GM19463 (cell line): ENCODE measurements at regions not wholly inside any gene's neighbourhood (a gene's known extent, or its start where the extent isn't known, plus 50 kb on each side); places are given as distances from the start of the nearest gene placed in this dataset.
"Not testable (repeated sequence)": the region's sequence is repeated elsewhere in the genome, so short reads cannot be mapped to it uniquely, and the experiment has no call there.

Experiments used
- ATAC-seq: cut with Tn5 transposase; IDR thresholded peaks from one replicate; pipeline ENCODE4 v1.9.1; 2021; ENCODE audit warnings: mild to moderate bottlenecking, moderate library complexity; ENCODE audit not compliant: unreplicated experiment

DNA sequence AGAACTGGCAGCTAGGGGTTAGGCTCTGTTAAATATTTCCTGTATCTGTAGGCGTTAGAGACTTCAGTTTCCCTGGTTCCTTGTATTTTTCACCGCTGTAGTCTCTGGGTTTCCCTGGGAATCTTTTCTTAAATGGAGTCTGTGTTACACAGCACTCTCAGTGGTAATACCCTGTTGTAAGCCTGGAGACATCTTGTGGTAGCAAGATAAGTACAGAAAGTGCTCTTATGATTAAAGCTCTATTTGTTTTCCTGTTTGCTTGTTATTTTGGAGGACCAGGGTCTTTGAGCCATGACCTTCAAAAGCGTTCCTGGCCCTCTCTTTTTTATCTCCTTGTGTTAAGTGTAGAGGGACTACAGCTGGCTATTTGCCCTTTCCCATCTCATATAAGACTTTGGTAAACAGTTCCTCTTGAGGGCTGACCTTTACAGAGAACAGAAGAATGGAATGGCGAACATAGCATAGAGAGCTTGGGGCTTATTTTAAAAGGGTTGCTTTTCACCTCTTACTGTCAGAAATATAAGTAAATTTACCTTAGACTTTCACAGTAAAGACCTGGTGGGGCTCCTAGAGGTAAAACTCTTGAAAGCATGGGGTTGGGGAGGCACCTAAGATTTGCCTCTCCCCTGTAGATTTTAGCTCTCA is 782.5 kb downstream of the FAT4 start:
- ATAC-seq: no peak

DNA sequence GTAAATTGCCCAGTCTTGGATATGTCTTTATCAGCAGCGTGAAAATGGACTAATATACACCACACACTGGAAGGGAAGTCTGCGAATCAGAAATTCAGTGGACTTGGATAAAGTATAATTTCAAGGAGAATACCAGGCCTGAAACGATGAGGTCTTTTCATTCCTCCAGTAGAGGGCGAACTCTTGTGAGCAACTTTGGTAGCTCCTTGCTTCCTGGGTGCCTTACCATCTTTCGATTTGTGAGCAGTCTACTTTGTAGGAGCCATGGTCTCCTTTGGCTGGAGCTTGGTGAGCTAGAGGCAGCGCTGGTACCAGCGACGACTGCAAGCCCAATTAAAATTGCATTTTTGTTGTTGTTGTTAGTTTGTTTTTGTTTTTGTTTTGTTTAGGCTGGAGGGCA is 791.9 kb downstream of the FAT4 start:
- ATAC-seq: no peak

DNA sequence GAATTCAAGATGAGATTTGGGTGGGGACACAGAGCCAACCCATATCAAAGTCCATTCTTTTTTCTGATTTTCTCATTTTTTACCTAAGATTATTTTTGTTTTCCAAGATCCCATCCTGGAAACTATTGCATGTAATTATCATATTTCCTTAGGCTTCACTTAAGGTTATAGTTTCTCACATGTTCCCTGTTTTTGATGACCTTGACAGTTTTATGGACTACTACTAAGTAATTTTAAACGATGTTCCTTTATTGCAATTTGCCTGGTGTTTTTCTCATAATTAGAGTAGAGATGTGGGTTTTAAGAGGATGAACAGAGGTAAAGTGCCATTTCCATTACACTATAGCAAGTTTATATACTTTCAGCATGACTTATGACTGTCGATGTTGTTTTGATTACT is 795.1 kb downstream of the FAT4 start:
- ATAC-seq: no peak

DNA sequence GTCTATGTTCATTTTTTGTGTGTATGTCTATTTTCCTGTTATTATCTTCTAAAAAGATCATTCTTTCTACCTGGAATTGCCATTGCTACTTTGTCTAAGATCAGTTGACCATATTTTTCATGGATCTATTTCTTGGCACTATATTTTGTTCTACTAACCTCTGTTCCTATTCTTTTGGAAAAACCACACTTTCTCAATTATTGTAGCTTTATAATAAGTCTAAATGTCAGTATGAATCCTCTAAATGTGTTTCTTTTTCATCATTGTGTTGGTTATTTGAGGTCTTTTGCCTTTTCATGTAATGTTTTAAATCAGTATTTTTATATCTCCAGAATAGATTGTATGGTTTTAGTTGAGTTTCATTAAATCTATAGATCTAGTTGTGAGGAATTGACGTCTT is 798.3 kb downstream of the FAT4 start:
- ATAC-seq: no peak

DNA sequence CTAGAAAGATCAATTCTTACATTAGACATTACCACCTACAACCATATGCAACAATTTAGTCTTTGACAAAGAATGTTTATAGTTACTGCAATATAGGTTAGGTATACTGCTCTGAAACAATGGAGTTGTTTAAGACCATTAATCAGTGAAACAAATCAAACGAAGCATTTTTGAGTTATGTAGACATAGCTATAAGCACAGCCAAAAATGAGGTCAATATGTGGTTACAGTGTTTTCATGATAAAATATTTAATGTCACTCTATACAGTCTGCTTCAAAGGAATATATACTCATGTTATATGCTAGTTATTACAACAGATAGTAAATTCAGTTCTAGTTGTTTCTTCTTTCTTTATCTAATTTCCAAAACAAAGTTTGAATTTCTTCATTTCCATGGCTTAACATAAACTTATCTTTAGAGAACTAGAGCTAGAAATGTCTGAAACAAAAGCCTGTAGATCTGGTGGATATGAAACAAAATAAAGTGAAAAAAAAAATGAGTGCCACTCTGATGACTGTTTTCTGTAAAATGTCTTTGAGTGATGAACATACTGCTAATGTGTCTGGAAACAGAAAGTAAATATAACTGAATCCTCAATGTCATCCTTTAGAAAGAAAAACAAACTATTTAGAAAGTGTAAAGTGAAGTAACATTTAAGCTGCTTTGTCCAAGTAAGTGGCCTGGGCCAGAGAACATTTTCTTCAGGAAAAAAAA is 809.0 kb downstream of the FAT4 start:
- no peak for ATAC-seq

DNA sequence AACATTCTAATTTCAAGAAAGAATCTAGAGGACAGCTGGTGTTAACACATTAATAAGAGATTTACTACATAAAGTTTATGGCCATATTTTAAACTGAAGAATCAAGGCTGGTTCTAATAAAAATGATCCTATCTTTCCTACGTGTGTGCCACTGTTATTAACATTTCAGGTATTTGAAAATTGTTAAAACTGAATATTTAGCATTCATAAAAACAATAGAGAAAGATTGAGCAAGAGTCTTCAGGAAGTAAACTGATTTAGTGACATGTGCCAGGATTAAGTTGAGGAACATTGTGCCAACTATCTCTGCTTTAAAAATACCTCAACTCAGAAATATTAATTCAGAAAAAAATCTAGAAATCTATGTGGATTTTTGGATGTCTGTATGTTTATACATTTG is 810.1 kb downstream of the FAT4 start:
- no peak for ATAC-seq

DNA sequence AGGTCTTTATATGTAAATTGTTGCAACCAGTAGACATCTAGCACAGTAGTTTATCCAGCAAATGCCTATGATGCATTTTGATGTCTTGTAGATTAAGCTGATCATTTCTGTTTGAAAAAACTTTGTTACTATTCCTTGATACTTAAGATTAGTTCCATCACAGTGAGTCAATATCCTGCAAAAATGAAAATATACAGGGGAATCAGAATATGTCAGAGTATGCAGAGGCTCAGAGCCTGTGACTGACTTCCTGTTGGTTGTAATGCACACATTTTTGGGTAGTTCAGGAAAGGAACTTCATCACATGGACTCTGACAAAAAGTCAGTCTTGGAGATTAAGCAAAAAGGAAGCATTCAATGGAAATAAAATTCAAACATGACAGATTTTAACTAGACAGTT is 815.5 kb downstream of the FAT4 start:
- no peak for ATAC-seq

DNA sequence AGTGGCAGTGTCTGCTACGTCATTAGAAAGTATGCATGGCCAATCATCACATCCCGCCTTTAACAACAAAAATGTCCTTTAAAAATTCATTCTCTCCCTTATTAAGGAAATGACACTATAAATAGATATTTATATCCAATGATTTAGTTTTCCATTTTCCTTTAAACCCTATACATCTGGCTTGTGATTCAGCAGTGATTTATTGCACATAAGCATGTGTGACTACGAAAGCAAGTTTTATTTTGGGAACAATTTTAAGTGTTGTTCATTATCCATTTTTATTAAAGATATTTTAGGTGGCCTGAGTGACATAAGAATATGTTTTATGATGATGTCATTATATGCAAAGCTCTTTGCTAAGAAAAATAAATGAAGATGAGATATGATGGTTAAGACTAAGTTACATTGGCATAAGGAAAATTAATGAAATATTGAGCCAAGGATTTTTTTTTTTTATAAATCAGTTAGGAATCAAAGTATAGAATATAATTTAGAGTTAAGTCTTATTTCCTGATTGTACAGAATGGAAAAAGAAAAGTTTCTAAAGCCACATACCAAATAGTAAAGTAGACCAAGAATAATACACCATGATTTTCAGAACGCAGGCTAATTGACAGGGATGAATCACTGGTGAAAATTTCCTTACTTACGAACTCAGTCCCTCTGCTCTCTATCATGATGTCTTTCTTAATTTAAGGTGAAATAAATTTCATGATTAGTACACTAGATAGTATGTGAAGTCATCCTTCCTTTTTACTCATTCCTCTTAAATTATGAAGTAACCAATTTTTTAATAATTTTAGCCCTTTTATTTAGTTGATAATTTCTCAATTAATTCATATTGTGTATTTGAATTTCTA is 822.4 kb downstream of the FAT4 start:
- ATAC-seq: no peak

DNA sequence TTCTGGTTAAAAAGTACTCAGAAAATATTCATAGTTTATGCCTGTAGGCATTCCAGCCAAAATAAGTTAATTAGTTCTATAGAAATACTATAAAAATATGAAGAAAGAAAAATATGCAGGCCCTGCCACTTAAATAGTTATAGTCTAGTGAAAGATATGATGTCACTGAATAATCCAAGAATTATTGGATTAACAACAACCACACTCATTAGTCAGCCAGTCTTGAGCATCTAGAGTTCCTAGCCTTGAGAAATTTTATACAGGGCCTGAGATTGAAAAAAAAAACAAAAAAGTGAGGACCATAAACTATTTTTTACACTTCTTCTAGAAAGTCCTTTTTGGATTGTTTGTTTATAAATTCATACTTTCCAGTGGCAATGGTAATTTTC is 823.0 kb downstream of the FAT4 start:
- ATAC-seq: no peak

DNA sequence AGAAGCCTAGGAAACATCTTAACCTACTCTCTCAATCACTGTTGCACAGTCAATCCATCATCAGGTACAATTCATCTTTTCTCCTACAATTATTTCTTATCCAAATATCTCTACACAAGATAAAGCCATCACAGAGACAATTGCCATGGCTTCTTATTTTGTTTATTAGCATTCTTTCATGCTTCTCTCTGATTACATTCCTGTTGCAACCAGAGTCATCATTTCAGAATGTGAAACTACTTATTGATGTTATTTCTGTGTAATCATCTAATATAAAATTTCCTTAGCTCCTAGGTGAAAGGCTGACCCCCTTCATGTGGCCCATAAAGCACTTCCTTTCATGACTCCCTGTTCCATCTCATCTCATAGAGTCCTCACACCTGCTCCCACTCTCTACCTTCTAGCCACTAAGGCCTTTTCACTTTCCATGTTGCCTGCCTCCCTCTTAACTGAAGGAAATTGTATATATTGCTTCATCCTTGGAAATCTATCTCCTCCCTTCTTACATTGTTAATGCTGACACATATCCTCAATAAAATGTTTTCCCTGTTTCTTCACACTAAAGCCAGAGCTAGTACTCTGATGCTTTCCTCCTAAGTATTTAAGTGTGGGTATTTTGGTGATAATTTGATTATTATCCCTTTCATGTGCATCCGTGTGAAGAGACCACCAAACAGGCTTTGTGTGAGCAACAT is 829.9 kb downstream of the FAT4 start:
- no peak for ATAC-seq

DNA sequence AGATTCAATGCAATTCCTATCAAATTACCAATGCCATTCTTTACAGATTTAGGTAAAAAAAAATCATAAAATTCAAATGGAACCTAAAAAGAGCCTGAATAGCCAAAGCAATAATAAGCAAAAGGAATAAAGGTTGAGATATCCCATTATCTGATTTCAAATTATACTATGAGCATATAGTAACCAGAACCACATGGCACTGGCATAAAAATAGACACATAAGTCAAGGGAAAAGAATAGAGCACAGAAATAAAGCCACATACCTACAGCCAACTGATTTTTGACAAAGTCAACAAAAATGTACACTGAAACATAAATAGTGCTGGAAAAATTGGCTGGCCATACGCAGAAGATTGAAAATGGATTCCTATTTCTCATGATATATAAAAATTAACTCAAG is 853.7 kb downstream of the FAT4 start:
- ATAC-seq: no peak

DNA sequence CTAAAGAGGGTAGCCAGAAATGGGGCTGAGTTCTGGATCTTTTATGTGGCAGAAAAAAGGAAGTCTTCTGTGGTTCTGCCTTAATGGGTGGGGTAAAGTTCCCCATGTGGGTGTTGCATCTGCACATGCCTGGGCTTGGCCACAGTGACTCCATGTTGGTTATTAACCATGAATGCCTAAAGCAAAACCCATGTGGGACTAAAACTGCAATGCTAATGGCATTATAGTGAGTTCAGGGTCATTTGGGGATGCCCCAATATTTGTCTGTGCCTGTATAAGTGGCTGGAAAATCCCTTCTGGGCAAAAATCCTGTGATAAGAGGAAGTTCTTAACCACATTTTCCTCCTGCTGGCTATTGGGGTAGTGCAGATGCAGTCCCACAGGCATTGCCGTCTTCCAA is 857.4 kb downstream of the FAT4 start:
- peak; percentile 79 for ATAC-seq

DNA sequence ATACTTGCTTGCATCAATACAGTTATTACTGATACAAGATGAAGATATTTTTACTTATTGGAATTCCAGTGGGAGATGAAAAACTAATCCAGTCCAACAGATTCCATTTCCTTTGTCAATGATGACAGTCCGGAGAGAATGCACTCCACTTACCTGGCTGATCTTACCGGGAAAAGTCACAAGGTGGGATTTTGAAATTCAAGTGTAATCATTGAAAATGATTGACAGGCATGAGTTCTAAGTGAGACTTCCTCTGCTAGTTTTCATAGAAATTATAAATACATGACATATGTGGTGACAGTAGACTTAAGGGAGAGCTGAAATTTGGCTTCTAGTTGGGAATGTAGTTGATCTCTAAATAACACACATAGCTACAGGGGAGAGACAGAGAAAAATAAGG is 859.9 kb downstream of the FAT4 start:
- ATAC-seq: no peak

DNA sequence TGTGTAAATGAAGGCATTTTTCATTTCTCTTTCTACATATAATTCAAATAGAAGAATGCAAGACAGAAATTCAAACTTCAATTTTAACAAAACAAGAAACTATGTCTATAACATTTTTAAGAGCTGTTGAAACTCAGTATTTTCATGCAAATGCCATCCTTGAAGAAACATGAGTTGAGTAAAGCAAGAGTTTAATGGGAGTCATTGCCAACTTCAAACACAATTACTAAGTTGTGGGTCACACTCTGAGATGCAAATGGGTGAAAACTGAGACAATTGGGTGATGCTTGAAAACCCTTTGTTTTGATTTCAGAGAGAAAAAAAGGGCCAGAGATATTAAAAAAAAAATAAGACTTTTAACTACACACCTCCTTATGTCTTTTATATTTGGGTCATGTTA is 865.9 kb downstream of the FAT4 start:
- no peak for ATAC-seq

DNA sequence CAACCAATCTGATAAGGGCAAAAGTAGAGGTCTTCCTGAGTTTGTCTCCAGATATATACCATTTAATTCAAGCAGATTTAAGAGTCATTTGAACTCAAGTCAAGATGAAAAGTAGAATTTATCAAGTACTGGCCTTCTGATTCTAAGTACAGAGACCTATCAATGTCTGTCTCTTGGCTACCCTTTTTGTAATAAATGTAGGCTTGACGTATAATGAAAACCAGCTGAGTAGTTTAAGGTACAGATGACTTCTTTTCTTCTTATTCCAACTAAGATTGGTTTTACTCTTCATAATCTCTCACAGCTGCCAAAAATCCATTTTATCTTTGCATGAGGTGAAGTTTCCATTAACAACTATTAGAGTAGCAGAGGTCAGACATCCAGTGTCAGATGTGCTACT is 867.6 kb downstream of the FAT4 start:
- ATAC-seq: no peak

DNA sequence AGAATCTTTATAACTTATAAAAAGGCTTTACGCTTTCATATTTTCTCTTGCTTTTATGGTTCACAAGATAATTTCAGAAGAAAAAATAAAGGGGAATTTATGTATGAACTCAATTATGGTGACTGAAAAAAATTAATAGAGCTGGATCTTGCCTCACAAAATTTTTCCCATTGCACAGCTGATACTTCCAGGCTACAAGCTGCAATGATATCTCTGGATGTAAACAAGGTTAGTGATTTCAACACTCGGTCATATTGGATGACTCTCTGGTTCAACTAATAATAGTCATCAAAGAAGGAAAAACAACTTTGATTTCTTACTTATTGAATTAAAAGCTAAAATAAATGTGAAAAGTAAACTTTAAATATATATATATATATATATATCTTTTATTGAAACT is 868.0 kb downstream of the FAT4 start:
- no peak for ATAC-seq

DNA sequence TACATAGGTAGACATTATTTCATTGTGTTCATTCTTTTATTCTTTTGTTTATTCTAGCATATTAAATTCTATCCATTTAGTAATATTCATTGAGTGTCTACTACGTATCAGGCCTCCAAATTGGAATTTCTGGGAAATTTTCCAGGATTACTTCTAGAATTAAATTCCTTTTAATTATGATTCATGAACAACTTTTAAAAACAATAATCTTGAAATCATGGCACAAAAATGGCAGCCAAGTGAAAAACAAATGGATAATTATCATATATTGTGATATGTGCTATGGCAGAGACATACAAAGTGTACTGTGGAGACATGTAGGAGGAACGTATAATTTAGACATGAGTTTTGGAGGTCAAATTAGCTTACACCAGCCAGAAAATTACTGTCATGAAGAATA is 868.5 kb downstream of the FAT4 start:
- ATAC-seq: no peak

DNA sequence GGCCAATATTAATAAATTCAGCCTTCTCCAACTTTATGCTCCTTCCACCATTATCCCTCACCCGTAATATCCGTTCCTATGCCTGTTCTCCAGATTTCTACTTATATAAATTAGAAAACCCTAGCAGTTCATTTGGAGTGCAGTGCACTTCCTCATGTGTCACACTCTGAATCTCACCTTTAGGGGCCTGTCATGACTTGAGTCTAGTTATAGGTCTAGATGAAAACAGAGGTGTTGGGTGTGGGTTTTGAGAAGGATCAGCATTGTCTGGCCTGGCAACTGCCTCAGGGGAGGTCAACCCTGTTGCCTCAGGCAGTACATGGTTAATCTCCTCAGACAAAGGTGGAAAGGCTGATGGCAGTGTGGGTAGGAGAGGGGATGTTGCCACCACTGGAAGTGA is 876.8 kb downstream of the FAT4 start:
- no peak for ATAC-seq

DNA sequence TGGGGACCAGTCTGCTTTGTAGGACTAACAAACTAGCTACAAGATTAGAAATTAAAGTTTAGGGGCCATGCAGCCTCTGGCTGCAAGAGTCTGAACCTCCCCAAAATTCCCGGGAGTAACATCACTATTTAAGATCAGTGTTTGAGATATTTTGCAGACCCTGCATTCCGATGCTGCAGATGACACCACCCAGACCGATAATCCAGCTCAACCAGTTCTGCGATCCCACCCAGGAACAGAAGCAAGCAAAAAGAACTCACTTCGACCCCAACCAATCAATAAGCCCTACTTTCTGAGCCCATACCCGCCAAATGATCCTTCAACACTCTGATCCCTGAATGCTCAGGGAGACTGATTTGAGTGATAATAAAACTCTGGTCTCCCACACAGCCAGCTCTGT is 877.8 kb downstream of the FAT4 start:
- no peak for ATAC-seq

DNA sequence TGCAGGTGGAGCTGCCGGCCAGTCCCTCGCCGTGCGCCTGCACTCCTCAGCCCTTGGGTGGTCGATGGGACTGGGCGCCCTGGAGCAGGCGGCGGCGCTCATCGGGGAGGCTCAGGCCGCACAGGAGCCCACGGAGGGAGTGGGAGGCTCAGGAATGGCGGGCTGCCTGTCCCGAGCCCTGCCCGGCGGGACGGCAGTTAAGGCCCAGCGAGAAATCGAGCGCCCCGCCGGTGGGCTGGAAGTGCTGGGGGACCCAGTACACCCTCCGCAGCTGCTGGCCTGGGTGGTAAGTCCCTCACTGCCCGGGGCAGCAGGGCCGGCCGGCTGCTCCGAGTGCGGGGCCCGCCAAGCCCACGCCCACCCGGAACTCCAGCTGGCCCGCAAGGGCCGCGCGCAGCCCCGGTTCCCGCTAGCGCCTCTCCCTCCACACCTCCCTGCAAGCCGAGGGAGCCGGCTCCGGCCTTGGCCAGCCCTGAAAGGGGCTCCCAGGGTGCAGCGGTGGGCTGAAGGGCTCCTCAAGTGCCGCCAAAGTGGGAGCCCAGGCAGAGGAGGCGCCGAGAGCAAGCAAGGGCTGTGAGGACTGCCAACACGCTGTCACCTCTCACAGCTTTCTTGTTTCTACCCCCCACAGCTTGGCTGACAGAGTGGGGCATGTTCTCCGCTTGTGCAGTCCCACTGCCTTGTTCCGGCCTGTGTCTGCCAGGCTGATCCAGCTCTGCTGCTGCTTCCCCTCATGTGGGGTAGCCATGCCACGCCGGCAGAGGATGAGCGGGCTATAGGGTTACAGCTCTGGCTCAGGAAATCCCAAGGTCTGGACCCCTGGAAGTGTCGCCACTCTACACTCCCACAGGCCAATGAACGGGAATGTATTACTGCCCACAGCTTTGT is 886.7 kb downstream of the FAT4 start:
- not testable (repeated sequence) for ATAC-seq
